Mesothelial cell of epicardium (in vitro differentiated cells): ENCODE measurements at regions not wholly inside any gene's neighbourhood (a gene's known extent, or its start where the extent isn't known, plus 50 kb on each side); places are given as distances from the start of the nearest gene placed in this dataset.

ENCODE experiments used
- DNase-seq, 2 experiments: peaks; one replicate each; pipeline ENCODE4 v3.0.0; 2021; ENCODE audit warnings: low spot score in 2 of 2; ENCODE audit not compliant: unreplicated experiment in 2 of 2
- H3K27ac Mint-ChIP-seq: 2 replicates; pipeline ENCODE4 v1.8.0; 2021; ENCODE audit warnings: mixed read lengths
- H3K27me3 Mint-ChIP-seq: 2 replicates; pipeline ENCODE4 v1.8.0; 2021; ENCODE audit warnings: low read depth, mixed read lengths
- H3K36me3 Mint-ChIP-seq: 2 replicates; pipeline ENCODE4 v1.8.0; 2021; ENCODE audit warnings: mixed read lengths
- H3K4me1 Mint-ChIP-seq: 2 replicates; pipeline ENCODE4 v1.8.0; 2021; ENCODE audit warnings: mixed read lengths
- H3K4me3 Mint-ChIP-seq: 2 replicates; pipeline ENCODE4 v1.8.0; 2021; ENCODE audit warnings: mild to moderate bottlenecking, moderate library complexity, mixed read lengths
- H3K9me3 Mint-ChIP-seq: 2 replicates; pipeline ENCODE4 v1.8.0; 2021; ENCODE audit warnings: mixed read lengths
- TF ChIP-seq, protein P1 (sequence below): fragments of 200-600 bp; sonication (generic); IDR thresholded peaks from one replicate; pipeline ENCODE4 v1.5.0; 2021; ENCODE audit warnings: antibody characterized with exemption; ENCODE audit not compliant: unreplicated experiment

DNA sequence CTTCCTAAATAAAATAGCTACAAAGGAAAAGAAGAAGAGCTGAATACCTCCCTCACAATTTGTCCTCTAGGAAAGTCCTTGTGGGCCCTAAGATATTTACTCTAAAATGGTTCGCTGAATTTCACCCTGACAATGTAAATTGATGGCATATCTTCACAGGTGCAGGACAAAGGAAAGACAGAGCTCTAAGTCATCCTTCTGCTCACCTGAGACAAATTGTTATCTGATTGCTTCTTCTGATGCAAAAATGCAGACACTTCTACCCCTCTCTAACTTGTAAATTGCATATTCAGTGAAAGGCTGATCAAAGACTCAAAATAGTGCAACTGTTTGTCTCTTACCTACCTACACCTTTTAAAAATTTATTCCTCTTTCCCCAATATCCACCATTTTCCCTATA is 747.2 kb upstream of the PRR20A start:
- no peak for DNase-seq
- TF ChIP-seq, protein P1, sequence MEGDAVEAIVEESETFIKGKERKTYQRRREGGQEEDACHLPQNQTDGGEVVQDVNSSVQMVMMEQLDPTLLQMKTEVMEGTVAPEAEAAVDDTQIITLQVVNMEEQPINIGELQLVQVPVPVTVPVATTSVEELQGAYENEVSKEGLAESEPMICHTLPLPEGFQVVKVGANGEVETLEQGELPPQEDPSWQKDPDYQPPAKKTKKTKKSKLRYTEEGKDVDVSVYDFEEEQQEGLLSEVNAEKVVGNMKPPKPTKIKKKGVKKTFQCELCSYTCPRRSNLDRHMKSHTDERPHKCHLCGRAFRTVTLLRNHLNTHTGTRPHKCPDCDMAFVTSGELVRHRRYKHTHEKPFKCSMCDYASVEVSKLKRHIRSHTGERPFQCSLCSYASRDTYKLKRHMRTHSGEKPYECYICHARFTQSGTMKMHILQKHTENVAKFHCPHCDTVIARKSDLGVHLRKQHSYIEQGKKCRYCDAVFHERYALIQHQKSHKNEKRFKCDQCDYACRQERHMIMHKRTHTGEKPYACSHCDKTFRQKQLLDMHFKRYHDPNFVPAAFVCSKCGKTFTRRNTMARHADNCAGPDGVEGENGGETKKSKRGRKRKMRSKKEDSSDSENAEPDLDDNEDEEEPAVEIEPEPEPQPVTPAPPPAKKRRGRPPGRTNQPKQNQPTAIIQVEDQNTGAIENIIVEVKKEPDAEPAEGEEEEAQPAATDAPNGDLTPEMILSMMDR = no peak
- no peak overlapping the region for H3K27ac Mint-ChIP-seq
- H3K27me3 Mint-ChIP-seq = no peaks in the 10 kb centered on the region
- H3K36me3 Mint-ChIP-seq = no peaks in the 10 kb centered on the region
- peaks cover 19% of the 10 kb centered on the region for H3K9me3 Mint-ChIP-seq
- H3K4me3 Mint-ChIP-seq = no peak overlapping the region
- H3K4me1 Mint-ChIP-seq = no peaks in the 10 kb centered on the region

DNA sequence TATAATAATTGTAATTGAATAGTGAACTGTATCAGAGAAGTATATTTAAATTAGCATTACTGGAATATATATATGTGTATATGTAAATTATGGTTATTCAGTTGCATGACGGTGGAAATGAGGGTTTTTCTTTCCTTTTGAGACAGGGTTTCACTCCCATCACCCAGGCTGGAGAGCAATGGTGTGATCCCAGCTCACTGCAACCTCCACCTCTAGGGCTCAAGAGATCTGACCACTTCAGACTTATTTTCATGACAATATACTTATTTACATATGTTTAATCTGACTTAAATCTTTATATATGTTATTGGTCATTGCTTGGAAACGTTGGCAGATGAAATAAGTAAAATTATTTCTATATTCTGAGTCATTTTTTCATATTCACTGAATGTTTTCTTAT is 744.4 kb upstream of the PRR20A start:
- Mint-ChIP-seq H3K4me3 (no peak overlapping the region), H3K9me3 (peaks cover 6% of the 10 kb centered on the region), H3K27me3 (no peaks in the 10 kb centered on the region), H3K27ac (no peak overlapping the region), H3K36me3 (no peaks in the 10 kb centered on the region), H3K4me1 (no peaks in the 10 kb centered on the region)
- TF ChIP-seq, protein P1 = no peak
- DNase-seq = no peak

DNA sequence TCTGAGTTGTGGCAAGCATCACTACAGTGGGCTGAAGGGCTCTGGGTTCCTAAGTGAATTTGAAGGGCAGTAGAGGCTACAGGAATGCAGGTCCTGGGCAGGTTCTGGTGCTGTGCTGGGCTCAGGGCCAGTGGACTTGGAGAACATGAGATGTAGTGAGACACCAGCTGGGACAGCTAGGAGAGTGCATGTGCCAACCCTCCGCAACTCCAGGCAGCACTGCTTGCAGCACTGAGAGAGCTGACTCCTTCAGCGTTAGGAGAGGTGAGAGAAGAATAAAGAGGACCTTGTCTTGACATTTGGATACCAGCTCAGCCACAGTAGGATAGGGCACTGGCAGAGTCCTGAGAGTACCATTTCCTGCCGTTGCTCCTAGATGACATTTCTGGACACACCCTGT is 739.9 kb upstream of the PRR20A start:
- peaks cover 7% of the 10 kb centered on the region for H3K9me3 Mint-ChIP-seq
- TF ChIP-seq, protein P1 = no peak
- no peaks in the 10 kb centered on the region for H3K36me3 Mint-ChIP-seq
- no peaks in the 10 kb centered on the region for H3K4me1 Mint-ChIP-seq
- H3K27me3 Mint-ChIP-seq = no peaks in the 10 kb centered on the region
- no peak overlapping the region for H3K27ac Mint-ChIP-seq
- no peak overlapping the region for H3K4me3 Mint-ChIP-seq
- no peak for DNase-seq

DNA sequence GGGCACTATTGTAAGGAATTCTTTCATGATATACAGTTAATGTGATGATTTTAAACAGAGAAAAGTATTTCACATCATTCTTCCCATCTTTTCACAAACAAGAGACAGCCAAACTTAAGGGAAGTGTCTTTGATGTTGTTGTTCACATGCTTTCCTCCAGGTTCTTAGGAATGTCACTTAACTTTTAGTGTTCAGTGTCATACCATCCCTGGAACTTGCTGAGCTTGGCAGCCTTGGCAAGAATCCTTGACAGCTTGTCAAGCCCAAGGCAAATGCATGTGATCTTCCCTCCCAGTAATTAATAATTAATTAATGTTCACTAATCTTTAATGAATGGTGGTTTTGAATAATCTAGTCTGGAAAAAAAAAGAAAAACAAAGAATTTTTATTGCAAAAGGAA is 727.9 kb upstream of the PRR20A start:
- H3K27ac Mint-ChIP-seq = no peak overlapping the region
- peaks cover 12% of the 10 kb centered on the region for H3K9me3 Mint-ChIP-seq
- no peaks in the 10 kb centered on the region for H3K4me1 Mint-ChIP-seq
- TF ChIP-seq, protein P1 = no peak
- no peak for DNase-seq
- H3K4me3 Mint-ChIP-seq = no peak overlapping the region
- no peaks in the 10 kb centered on the region for H3K27me3 Mint-ChIP-seq
- no peaks in the 10 kb centered on the region for H3K36me3 Mint-ChIP-seq

DNA sequence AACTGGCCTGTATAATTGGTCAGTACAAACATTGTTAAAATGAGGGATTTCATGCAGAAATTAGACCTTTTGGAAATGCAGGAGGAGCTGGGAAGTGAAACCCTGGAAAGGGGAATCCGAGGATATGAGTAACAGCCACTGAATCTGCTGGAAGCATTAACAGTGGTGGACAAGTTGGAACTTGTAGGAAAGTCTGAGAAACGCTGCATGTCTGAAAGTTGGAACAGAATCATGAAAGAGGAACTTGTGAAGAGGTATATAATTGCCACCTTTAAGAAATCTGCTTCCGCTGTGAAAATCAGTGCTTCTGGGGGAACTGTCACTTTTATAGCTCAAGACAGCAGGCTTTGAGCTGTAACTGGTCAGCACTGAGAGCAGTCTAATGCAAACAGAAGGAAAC is 716.5 kb upstream of the PRR20A start:
- Mint-ChIP-seq H3K36me3 (no peaks in the 10 kb centered on the region), H3K4me3 (no peak overlapping the region), H3K27ac (no peak overlapping the region), H3K9me3 (no peaks in the 10 kb centered on the region), H3K27me3 (no peaks in the 10 kb centered on the region), H3K4me1 (no peaks in the 10 kb centered on the region)
- DNase-seq = no peak
- TF ChIP-seq, protein P1 = no peak

DNA sequence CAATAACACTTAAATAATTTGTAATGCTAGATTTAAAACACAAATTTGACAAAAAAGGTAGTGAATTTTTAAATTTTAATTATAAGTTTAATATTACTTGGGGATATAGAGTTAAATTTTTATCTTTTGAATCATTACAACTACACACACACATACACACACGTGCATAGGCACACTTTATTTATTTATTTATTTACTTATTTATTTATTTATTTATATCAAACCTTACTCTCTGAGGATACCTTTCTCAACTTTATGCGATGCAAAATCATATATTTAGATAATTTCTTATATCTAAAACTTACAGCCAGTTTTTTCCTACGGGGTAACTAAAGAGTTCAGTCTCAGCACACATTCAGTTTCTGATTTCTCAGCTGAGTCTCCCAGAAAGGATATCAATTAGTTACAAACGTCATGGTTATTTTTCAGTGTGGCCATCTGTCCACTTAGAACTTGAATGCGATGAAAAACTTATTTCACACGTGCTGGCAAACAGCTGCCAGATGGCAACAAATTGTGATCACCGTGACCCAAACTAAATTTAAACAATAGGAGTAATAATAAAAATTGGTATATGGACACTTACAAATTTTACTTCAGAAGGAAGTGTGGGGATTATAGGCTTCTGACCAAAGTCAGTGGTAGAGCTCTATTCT is 683.1 kb upstream of the PRR20A start:
- Mint-ChIP-seq H3K36me3 (no peaks in the 10 kb centered on the region), H3K4me3 (no peak overlapping the region), H3K27me3 (no peaks in the 10 kb centered on the region), H3K9me3 (peaks cover 28% of the 10 kb centered on the region), H3K4me1 (peaks cover 2% of the 10 kb centered on the region), H3K27ac (no peak overlapping the region)
- DNase-seq = no peak
- TF ChIP-seq, protein P1 = no peak
